Cardiac muscle cell (in vitro differentiated cells and primary cell): ENCODE measurements at regions not wholly inside any gene's neighbourhood (a gene's known extent, or its start where the extent isn't known, plus 50 kb on each side); places are given as distances from the start of the nearest gene placed in this dataset.

Experiments used
- DNase-seq, 2 donors: peaks; one replicate each; pipeline versions ENCODE4 v3.0.0 to v3.0.0-alpha.2; 2010 to 2017; ENCODE audit warnings: low read depth in 1 of 2, low spot score in 1 of 2
- H3K27ac ChIP-seq: fragments of 200-600 bp; sonication (generic); 2 replicates; pipeline ENCODE4 v1.5.1; 2016
- H3K27me3 ChIP-seq: fragments of 200-600 bp; sonication (generic); 2 replicates; pipeline ENCODE4 v1.6.0; 2016; ENCODE audit warnings: control low read depth
- H3K36me3 ChIP-seq: fragments of 200-600 bp; sonication (generic); 2 replicates; pipeline ENCODE4 v1.5.1; 2016; ENCODE audit warnings: control low read depth
- H3K4me1 ChIP-seq: fragments of 200-600 bp; sonication (generic); 2 replicates; pipeline ENCODE4 v1.8.1; 2017; ENCODE audit warnings: low read depth, mild to moderate bottlenecking, mixed run types
- H3K4me3 ChIP-seq: fragments of 200-600 bp; sonication (generic); 2 replicates; pipeline ENCODE4 v1.5.1; 2016; ENCODE audit warnings: mild to moderate bottlenecking
- H3K9me3 ChIP-seq: fragments of 200-600 bp; sonication (generic); 2 replicates; pipeline ENCODE4 v1.5.1; 2017; ENCODE audit warnings: low read depth, mild to moderate bottlenecking, control low read depth
- CTCF ChIP-seq: IDR thresholded peaks from 2 replicates; pipeline ENCODE4 v1.5.1; 2012; ENCODE audit warnings: low read depth, mild to moderate bottlenecking, low read length

- no peaks in the 10 kb centered on the region for H3K9me3 ChIP-seq
- no peak for DNase-seq
- no peak overlapping the region for H3K27ac ChIP-seq
- H3K4me3 ChIP-seq = no peak overlapping the region
- peaks cover 6% of the 10 kb centered on the region for H3K4me1 ChIP-seq
- no peaks in the 10 kb centered on the region for H3K27me3 ChIP-seq
- no peak for TF ChIP-seq CTCF
- no peaks in the 10 kb centered on the region for H3K36me3 ChIP-seq
Measured at GRCh38 chr4:178027796-178028195, 585.6 kb upstream of the AGA start.

GRCh38 chr4:178028481-178028880 lies 586.2 kb upstream of the AGA start:
- DNase-seq = no peak
- no peak overlapping the region for H3K27ac ChIP-seq
- H3K36me3 ChIP-seq = no peaks in the 10 kb centered on the region
- H3K27me3 ChIP-seq = no peaks in the 10 kb centered on the region
- no peak for TF ChIP-seq CTCF
- H3K4me3 ChIP-seq = no peak overlapping the region
- no peaks in the 10 kb centered on the region for H3K9me3 ChIP-seq
- H3K4me1 ChIP-seq = peaks cover 6% of the 10 kb centered on the region

- Histone ChIP-seq H3K4me3 (no peak overlapping the region), H3K4me1 (no peaks in the 10 kb centered on the region), H3K36me3 (no peaks in the 10 kb centered on the region), H3K9me3 (no peaks in the 10 kb centered on the region), H3K27me3 (no peaks in the 10 kb centered on the region), H3K27ac (no peak overlapping the region)
- no peak for DNase-seq
- TF ChIP-seq CTCF = no peak
Measured at GRCh38 chr4:178037459-178038214, 595.4 kb upstream of the AGA start.

- Histone ChIP-seq H3K4me3 (no peak overlapping the region), H3K36me3 (no peaks in the 10 kb centered on the region), H3K27me3 (no peaks in the 10 kb centered on the region), H3K9me3 (no peaks in the 10 kb centered on the region), H3K4me1 (peaks cover 4% of the 10 kb centered on the region), H3K27ac (no peak overlapping the region)
- no peak for DNase-seq
- TF ChIP-seq CTCF = no peak
Measured at GRCh38 chr4:178056996-178057395, 614.8 kb upstream of the AGA start.

- H3K4me1 ChIP-seq = peaks cover 36% of the 10 kb centered on the region
- H3K9me3 ChIP-seq = no peaks in the 10 kb centered on the region
- DNase-seq = no peak
- no peak overlapping the region for H3K4me3 ChIP-seq
- H3K27ac ChIP-seq = peak overlapping the region; percentile 55
- TF ChIP-seq CTCF = no peak
- no peaks in the 10 kb centered on the region for H3K27me3 ChIP-seq
- H3K36me3 ChIP-seq = no peaks in the 10 kb centered on the region
Measured at GRCh38 chr4:178063568-178063967, 621.3 kb upstream of the AGA start.
